Fibroblast of the conjunctiva (primary cell): ENCODE measurements at regions not wholly inside any gene's neighbourhood (a gene's known extent, or its start where the extent isn't known, plus 50 kb on each side); places are given as distances from the start of the nearest gene placed in this dataset.
A peak's percentile ranks its signal among the peaks of the same experiment; 100 is the strongest.

ENCODE experiments used
- DNase-seq: peaks from one replicate; pipeline ENCODE4 v3.0.0-alpha.2; 2010; ENCODE audit warnings: low read depth

DNA sequence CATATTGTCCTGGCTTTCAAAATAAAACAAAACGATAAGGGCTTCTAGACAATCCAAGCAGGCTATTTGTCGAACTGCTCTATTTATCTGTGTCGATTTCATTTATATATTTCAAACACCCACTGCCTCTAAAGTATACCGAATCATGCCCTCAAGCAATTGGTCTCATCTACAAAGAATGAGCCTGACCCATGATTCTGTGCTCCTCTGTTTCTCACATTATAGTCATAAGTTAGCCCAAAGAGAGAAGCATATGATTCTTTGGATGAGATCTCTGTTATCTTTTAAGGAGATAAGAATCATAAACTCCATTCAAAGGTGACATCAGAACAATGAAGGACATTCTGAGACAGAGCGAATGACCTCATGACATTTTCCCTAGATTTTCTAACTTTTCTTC, 191.1 kb downstream of the MAP2K6 start:
- DNase-seq = no peak

DNA sequence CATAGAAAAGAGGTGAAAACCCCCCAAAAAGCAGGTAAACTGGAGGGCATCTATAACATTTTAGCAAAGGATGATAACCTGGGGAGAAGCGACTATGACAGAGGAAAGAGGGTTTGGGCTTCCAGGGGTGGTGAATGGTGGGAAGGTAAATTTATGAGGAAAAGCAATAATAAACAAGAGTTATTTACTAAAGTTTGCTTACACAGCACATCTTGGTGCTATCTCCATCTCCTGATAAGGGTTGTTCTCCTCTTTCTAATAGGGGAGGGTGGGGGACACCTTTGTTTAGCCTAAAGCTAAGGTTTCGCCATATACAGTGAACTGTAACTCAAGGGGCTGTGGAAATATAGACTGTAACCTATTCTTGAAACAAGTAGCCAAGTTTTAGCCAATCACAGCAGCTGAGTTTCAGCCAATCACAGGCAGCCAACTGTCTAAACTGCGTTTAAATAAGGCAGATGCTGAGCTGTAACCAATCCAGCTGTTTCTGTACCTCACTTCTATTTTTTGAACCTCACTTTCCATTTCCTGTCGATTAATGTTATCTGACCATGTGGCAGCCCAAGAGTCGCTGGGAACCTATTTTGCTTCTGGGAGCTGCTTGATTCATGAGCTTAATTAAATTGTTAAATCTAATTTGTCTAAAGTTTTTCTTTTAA, 191.8 kb downstream of the MAP2K6 start:
- DNase-seq = no peak

DNA sequence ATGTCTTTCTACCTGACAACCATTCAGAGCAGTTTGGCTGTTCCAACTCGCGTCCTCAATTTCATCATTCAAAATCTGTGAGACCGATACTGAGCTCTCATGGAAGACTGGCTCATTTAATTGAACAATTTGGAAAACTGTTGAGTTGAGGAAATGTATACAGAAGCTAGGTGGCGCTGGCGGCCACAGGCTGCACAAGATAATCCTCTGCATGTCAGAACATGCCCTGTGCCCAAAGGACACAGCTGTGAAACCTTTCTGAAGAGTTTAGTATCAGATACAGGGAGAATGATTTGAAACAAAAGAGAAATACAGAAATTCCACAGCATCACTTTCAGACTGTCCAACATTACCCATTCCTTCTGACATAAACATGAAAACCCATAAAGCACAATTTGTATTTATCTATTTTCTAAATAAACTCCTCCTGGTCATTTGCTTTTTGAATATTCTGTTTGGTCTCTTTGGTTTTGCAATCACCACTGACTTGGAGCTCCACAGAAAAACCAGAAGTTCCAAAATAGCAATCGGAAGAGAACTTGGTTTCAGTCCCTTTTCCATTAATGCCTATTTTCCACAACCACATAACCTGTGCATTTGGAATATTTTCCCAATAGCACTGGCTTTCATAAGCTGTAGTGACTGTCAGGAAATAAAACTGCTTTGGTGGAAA, 192.8 kb downstream of the MAP2K6 start:
- peak; percentile 84 for DNase-seq

DNA sequence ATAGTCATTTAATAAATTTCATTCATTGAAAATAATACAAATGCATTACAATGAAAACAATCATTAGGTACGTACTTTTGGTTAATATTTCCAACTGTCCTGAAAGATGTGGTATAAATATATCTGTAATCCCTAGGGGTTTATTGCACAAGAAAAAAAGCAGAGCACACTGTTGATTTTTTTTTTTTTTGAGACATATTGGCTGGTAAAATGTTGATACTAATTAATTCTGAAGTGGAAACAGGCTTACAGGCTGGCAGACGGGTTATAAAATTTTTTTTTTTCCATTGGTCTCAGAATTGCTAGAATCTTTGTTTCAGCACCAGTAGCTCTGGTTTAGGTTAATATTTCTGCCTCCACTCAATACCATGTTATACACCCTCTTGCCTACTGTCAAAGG, 193.6 kb downstream of the MAP2K6 start:
- DNase-seq = no peak

DNA sequence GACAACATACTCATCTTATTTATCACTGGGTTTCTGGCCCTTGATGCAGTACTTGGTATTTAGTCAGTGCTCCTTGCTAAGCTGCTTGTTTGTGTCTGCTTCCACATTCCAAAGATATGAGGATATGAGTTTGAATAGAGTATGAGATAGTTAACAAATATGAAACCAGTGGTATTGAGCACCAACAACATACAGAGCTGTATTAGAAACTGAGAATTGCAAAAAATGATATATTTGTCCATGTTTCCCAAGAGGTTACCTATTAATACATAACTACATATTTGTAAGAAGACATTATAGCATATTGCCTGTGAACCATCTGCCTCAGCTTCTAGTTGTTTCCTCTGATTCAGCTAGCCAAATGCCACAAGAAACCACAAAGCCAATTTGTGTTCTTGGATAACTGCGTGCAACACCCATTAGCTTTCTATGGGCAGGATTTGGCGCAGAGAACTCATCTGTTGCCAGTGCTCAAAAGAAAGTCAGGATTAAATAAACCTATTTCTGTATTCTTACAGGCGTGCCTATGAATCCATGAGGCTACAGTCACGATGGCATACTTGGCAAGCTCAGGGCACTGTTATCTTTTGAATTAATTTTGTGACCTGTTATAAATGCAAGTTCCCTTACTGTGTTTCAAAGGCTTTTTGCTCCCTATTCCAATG, 194.4 kb downstream of the MAP2K6 start:
- peak; percentile 79 for DNase-seq

DNA sequence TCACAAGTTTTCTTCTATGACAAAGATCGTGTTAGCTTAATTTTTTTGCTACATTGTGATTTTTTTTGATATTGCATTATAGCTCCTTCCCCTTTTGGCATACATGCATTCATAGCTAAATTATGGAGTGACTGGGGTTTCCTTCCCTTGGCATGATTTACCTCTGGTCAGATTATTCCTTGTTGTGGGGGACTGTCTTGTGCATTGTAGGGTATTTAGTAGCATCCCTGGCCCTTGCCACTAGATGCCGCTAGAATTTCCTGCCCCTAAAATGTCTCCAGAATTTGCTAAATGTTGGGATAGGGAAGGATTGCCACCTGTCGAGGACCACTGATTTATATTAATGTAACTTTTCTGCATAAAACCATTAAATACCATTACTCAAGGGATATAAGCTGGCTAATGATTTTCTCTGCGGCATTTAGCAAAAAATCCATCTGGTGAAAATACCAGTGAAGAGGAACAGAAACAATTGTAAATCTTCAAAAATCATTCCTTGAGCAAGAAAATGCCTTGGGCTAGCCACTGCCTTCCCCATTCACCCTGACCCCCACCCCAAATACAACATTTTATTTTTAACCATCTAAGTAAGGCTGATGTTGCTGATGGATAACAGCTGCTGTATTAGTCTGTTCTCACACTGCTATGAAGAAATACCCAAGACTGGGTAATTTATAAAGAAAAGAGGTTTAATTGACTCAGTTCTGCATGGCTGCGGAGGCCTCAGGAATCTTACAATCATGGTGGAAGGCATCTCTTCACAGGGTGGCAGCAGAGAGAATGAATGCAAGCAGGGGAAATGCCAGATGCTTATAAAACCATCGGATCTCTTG, 195.2 kb downstream of the MAP2K6 start:
- DNase-seq = peak; percentile 24

DNA sequence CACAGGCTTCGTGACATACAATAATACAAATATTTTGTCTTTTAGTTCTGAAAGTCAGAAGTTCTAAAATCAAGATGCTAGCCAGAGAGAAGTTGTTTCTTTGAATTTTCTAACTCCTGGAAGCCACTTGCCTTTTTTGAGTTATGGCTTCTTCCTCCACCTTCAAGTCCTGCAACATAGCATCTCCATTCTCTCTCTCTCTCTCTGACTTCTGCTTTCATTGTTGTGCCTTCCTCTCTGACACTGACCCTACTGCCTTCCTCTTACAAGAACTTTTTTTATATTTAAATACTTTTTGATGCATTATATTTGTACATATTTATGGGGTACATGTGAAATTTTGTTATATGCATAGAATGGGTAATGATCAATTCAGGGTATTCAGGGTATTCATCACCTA, 205.9 kb downstream of the MAP2K6 start:
- no peak for DNase-seq

DNA sequence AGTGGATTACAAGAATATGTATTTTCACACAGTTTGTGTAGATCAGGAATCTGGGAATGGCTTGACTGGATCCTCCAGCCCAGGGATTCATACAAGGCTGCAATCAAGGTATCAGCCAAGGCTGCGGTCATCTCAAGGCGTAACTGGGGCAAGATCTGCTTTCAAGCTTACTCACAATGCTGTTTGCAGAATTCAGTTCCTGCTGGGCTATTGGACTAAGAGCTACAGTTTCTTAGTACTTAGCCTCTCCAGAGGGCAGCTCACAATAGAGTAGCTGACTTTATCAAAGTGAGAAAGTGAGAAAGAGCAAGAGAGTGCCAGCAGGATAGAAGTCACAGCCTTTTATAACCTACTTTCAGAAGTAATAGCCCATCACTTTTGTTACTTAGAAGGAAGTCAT, 211.0 kb downstream of the MAP2K6 start:
- DNase-seq = no peak

DNA sequence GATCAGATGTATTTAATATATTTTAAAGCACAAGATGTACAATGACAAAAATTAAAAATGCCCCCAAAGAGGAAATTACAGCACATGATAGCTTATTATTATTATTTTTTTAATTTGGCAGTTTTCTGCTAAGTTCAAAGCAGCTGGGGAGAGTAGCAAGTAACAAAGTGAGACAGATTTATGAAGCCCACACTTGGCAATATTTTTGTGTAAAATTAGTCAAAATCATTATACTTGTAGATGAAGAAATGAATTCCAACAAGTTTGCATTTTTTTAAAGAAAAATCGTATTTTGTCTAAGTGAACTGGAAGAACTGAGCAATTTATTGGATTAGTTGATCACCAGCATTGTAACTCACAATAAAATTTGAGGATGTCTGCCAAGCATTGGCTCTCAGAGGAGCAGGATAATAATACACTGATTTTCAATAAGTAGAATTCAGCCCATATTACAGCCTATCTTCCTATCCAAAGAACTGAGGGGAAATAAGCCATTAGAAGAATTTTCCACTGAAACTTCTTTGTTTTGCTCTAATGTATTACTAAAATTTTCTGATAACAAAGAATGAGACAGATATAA, 215.6 kb downstream of the MAP2K6 start:
- DNase-seq = no peak

DNA sequence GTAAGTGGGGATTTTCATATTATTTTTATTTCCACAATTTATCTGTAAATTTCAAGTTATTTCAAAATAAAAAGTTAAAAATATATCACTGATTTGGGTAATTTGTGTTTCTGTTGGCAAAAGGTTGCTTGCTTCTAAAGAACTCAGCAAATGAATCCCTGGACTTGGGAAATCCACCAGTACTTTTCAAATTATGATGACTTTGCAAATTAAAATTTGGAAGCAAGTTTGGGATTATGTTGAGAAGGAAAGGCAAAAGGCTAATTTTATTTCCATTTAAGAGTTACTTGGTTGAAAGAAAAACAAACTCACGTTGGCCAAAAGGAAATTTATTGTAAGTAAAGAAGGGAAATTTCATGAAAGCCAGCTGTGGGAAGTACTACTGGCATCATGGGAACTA, 220.3 kb downstream of the MAP2K6 start:
- DNase-seq = no peak

DNA sequence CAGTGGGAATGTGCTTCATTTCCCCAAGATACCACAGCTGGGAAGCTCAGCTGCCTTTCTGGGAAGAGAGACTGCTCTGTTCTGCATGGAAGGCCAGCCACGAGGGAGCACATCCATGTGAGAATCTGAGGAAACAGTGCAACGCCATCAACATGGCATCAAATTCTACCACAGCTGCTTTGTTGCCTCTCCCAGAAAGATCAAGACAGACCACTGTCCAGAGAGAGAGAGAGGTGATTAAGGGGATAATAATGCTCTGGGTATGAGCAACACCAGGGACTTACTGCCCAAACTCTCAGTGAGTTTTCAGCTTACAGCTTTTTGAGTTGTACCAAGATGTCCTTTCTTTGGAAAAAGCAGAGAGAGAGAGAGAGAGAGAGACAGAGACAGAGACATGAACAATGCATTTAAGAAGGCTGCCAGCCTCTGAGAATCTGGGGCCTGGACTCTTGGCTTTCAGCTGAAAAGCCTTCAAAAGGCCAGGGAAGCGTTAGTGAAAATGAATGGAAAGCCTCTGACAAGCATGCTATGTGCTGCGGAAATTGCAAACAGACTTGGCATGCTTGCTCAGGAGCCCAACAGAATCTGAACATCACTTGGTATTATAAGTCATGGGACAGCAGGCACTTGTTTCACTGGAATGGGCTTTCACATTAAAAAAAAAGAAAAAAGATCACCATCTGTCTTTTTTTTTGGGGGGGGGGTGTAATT, 223.1 kb downstream of the MAP2K6 start:
- DNase-seq = no peak

DNA sequence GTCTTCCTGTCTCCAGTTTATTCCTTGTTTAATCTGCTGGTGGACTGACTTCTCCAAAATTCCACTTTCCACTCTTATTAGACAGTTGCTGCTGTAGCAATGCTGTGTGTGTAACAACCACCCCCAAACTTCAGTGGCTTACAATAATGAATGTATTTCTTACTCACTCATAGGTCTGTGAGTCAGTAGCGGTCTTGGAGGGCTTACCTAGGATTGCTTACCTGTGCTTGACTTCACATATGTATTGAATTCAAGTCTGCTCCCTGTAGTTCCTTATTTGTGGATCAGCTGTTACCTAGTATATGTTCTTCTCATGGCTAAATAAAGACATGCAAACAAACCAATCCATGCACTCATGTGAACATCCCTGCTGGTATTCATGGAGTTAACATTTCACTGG, 224.6 kb downstream of the MAP2K6 start:
- DNase-seq = no peak

DNA sequence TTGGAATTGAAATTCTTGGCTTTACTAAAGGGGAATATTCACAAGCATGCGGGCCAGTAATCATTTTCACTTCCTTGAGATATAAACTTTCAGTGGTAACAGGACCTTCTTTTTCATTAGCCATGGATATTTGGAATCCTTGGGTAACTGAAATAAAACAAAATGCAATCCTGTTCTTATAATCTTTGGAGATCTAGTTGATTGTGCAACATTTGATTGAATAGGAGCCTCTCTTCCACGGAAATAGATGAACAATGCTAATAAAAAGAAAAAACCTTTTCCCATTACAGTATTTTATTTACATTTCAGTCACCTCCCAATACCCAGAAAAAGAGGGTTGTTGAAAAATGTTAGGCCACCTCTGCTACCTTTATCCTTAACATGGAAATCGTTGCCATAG, 225.6 kb downstream of the MAP2K6 start:
- DNase-seq = no peak

DNA sequence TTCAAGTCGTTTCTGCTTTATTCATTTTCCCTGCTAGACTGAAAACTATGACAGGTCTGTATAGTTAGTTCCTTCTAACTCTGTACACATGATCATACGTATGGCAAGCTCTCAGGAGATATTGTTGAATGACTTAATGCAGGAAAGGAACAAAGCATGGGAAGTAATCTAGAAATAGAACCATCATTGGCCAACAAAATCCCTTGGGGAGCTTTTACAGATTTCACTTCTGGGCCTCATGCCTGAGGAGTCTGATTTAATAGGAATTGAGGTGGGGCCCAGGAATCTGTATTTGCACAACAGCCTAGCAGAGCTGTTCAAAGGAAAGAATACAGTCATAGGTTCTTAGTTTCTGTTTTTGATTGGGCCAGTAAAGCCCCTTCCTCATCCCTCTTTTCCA, 229.2 kb downstream of the MAP2K6 start:
- no peak for DNase-seq

DNA sequence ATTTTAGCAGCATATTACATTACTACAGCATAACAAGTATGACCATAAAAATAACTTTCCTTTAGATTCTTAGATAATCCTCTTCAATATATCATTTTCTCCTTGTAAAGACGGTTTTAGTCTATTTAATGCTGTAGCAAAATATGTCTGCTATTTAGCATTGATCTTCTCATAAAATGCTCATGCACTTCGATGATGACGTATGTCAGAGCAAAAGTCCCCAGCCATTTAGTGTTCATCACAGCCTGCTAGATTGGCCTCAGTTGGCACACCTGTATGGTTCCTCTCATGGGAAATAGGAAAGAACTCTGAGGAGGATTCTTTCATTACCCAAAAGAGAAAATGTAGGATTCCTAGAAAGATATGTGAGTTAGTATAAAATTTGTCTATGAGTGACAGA, 232.2 kb downstream of the MAP2K6 start:
- no peak for DNase-seq

DNA sequence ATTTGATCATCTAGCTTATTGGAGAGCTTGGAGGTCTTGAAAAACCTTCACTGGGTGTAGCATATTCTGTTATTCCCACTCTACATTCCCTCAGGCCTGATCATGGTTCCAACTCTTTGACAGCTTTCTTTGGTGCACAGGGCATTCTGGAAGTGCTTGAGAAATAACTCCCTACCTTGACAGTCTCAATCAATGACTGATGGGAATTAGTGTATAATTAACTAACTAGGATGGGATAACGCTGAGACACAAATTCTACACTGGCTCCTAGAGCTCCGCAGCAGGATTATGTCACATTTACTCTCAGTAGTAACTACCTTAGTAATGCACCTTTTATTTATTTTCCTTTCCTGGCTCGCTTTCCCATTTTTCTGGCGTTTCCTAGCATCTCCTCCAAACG, 236.4 kb downstream of the MAP2K6 start:
- DNase-seq = no peak

DNA sequence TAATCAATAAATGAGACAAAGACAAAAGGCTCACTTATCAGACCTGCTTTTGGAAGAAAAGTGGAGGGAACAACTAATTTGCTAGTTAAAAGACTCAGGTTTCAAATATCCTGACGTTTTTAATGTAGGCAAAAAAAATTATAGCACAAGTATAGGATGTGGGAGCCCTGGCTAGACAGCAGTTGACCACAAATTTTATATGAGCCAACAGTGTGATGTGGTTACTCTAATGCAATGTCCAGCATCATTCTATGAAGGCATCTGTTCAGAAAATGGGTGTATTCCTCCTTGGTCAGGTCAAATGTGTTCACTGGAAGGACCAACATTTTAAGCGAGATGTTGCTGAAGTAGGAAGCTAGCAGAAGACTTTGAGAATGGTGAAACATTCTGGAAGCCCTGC, 237.4 kb downstream of the MAP2K6 start:
- DNase-seq = no peak

DNA sequence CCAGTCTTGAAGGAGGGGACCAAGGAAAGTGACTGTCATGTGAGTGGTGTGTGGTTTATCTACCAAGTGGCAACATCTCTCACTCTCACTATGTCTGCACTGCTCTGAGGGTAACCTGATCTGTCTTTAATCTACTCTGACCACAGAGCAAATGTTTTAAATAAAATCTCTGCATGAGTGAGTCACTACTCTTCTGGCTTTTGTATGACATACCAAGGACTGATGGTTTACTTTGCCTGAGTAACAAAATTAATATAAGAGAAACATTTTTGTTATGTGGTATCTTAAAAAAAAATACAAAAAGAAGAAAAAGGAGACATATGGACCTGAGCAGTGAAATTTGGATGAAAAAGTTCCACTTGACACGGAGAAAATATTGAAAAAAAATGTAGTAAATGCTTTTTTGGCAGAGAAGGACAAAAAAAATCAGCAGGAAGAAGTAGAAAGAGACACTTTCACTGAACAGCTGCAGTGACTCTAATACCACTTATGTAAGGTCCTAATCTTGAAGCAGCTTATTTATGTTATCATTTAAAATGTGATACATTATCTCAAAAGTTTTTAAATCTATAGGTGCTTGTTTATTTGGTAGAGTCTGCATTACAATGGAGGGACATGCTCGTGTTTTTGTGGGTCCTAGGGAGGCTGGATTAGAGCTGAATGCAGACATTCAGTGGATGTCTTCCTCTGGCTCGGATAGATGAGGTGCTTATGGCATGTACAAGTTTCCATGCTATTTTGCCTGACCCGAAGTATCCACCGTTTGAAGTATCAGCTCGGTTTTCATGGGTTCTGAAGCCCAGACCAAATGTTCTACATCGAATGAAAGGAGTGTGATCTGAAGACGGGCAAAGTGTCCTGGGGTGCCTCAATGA, 240.7 kb downstream of the MAP2K6 start:
- DNase-seq = peak; percentile 75

DNA sequence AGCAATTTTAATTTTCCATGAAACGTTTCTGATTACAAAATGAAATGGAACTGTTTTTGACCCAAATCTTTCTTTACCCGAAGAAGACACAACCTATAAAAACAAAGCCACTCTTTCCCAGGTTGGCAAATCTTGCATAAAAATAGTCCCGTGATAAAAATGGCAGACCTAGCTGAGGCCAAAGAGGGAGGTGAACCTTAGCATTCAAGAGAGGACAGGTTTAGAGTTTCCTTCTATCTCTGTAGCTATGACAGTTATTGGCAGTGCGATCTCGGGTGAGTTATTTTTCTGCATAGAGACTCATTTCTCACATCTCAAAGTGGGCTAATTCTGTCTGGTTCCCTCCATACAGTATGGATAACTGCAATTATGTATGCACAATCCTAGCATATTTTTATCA, 241.4 kb downstream of the MAP2K6 start:
- DNase-seq = no peak

DNA sequence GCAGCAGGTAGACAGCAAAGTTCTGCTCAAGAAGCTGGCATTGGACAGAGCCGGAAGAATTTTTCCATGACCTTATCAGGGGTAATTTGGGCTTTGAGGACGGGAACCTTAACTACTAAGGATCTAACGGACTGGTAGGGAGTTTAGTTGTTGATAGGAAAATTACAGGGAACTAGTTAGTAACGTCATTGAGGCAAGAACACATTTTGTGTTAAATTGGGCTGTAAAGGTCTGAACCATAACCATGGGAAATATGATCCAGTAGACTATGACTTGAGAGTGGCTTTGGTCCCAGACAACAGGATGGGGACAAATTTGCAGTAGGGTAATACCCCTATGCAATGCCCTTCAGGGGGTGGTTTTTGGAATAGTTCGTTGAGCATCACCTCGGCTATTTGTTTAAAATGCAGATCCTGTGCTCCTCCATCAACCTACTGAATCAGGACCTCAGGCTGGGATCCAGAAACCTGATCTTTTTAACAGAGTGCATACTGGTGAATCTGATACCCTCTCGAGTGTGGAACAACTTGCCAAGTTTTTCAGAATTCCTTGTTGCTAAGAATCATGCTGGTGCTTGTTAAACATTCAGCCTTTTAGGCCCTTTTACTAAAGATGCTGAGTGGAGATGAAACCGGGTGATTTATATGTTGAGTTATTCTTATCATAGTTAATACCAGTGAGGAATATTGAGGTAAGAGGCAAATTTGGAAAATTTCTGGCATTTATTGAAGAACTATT, 255.1 kb downstream of the MAP2K6 start:
- DNase-seq = no peak
